NK-92 treated with Interleukin-12 subunit alpha and Interleukin-12 subunit beta, amount 100 ng/mL, for 24 hours (cell line): ENCODE measurements at regions not wholly inside any gene's neighbourhood (a gene's known extent, or its start where the extent isn't known, plus 50 kb on each side); places are given as distances from the start of the nearest gene placed in this dataset.
"Not testable (repeated sequence)": the region's sequence is repeated elsewhere in the genome, so short reads cannot be mapped to it uniquely, and the experiment has no call there.

Source experiments
- DNase-seq: peaks from one replicate; lab custom pipeline; 2025; lab: John Stamatoyannopoulos, UW

DNA sequence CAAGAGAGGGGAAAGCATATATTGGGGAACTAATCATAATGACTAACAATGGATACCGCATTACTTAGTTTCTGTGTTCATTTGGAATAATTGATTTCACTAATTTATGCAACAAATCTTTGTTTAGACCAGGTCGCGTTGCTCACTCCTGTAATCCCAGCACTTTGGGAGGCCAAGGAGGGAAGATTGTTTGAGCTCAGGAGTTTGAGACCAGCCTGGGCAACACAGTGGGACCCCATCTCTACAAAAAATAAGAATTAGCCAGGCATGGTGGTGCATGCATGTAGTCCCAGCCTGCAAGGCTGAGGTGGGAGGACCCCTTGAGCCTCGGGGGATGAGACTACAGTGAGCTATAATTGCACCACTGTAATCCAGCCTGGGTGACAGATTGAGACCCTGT lies 585.7 kb upstream of the CBLB start:
- no peak for DNase-seq

GRCh38 chr3:106457281-106458180 lies 588.7 kb upstream of the CBLB start:
- peak; percentile 19 for DNase-seq

DNA sequence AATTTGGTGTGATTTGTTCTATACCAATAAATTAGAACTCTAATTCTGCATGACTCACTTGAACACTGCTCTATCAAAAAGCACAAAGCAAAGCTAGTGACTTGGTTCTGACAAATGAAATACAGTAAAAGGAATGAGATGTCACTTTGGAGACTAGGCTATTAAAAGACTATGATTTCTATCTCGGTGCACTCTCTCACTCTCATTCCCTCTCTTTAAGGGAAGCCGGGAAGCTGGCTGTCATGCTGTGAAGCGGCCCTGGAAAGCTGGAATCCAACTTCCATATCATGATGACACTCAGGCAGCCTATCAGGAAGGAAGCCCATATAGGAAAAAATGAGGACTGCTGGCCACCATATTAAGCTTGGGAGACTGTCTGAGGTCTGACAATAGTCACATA lies 590.1 kb upstream of the CBLB start:
- DNase-seq: no peak

GRCh38 chr3:106466881-106467280 lies 598.1 kb upstream of the CBLB start:
- no peak for DNase-seq

GRCh38 chr3:106473576-106474475 lies 605.0 kb upstream of the CBLB start:
- no peak for DNase-seq

- no peak for DNase-seq
These were observed 613.6 kb upstream of the CBLB start for GRCh38 chr3:106482451-106482850.

DNA sequence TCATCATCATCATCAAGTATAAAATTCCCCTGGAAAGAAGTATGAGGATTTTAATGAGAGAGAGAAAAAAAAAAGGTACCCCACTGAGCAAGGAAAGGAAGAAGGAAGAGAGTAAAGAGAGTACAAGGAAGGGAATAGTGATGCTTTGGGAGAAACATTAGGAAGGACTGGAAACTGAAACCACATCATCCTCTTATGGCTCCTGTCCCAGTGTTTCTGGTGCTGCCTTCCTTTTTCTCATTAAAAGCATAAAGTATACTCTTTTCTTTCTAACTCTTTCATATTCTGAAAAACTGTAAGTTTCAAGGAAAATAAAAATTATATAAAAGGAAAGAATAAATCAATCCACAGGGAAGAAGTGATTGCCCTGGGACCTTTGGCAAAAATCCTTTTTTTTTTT lies 616.4 kb upstream of the CBLB start:
- DNase-seq: no peak

DNA sequence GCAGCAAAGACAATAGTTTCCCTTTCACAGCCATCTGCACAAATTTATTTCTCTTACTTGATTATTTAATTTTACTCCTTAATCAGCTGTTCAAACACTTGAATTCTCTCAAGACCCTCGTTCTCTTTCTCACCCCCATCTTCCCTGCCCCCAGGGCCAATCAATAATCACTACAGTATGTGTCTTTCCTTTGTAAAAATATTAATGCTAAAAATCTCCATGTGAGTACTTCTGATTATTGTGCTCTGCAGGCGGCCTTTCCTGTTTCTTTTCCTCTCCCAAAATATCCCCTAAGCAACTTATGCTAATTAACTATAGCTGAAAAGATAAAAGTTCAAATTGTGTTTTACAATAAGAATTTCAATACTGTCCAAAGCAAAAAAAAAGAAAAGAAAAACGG lies 617.0 kb upstream of the CBLB start:
- DNase-seq: no peak

- DNase-seq: not testable (repeated sequence)
These were observed 618.3 kb upstream of the CBLB start for GRCh38 chr3:106486945-106487639.

DNA sequence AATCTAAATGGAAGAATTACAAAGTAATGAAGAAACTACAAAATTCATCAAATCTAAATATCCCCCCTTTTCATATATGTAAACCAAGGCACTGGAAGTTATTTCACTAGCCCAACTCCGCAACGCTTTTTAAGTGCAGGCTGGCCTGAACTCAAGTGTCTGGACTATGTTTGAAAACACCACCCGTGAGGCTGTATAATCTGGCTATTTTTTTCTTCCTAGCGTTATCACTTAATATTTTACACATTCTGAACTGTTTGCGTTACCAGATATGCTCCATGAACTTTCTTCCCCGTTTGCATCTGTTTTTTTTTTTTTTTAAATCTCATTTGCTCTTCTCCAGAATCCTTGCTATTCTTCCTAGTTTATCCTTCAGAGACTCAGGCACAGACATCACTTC lies 619.5 kb upstream of the CBLB start:
- no peak for DNase-seq

- no peak for DNase-seq
These were observed 623.0 kb upstream of the CBLB start for GRCh38 chr3:106491796-106492195.

DNA sequence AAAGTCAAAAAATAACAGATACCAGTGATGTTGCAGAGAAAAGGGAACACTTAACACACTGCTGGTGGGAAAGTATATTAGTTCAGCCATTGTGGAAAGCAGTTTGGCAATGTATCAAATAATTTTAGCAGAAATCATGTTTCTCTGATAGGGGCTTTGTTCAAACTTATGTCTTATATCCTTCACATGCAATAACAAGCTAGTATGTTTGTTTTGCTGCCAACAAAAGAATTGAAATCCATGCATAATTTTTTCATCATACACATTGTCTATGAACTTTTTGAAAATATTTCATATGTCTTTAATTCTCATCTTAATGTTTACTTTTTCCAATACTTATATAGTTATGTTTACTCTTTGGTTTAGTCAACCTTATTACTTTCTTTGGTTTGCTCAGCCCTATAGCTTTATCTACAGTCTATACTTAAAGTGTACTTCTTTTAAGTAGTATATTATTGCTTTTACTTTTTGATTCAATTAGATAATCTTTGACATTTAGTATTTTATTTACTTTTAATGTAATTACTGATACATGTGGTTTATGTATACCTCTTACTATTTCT lies 639.6 kb upstream of the CBLB start:
- DNase-seq: no peak

DNA sequence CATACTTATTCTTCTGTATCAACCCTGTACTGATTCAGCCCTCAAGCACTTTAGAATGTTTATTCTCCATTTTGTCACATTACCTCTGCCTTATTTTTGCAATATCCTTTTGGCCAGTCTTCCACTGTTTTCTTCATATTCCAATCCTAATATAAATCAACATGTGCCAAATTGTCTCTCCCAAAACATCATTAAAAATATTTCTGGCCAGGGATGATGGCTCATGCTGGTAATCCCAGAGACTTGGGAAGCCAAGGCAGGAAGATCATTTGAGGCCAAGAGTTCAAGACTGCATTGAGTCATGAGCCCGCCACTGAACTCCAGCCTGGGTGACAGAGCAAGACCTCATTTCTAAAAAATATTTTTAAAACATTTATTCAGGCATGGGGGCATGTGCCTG lies 641.4 kb upstream of the CBLB start:
- DNase-seq: no peak

GRCh38 chr3:106512846-106513245 lies 644.0 kb upstream of the CBLB start:
- DNase-seq: no peak

DNA sequence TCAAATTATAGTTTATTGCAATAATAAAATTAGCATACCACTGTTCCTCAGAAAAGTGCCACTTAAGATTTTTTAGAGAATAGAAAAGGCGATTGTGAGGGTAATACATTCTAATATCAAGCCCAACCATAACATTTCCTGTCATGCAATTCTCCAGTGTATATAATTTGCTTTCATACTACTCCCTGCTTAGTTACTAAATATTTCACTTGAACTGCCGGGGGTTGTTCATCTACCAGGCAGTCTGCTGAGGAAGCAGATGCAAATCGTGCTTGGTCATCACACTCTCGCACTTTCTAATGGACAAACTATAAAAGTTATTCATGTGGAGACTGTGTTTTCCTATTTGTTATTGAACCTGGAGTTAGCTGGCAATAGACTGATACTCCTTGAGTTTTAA lies 645.6 kb upstream of the CBLB start:
- no peak for DNase-seq

DNA sequence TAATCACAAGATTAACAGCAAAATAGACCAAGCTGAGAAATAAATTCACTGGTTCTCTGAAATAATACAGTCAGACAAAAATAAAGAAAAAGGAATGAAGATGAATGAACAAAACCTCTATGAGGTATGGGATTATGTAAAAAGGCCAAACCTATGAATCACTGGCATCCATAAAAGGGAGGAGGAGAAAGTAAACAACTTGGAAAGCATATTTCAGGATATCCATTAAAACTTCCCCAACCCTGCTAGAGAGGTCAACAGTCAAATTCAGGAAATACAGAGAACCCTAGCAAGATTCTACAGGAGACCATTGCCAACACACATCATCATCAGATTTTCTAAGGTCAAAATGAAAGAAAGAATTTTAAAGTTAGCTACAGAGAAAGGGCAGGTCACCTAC lies 649.7 kb upstream of the CBLB start:
- no peak for DNase-seq

DNA sequence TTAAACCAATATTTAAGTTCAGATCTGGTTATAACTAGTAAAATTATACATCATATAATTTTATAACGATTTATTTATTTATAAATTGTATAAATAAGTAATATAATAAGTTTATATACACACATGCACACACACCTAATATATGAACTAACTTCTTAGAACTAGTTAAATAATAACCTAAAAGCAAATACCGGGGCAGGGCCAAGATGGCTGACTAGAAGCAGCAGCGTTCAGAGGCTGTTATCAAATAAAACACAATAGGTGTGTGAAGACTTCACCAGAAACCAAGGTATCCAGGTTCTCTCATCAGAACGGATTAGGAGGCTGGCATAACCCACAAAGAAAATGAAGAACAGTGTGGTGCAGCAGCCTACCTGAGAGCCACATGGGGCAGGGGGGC lies 653.6 kb upstream of the CBLB start:
- DNase-seq: no peak

GRCh38 chr3:106528932-106529331 lies 660.1 kb upstream of the CBLB start:
- no peak for DNase-seq

- no peak for DNase-seq
These were observed 660.9 kb upstream of the CBLB start for GRCh38 chr3:106529738-106530137.

- DNase-seq: no peak
These were observed 661.6 kb upstream of the CBLB start for GRCh38 chr3:106530367-106530766.

DNA sequence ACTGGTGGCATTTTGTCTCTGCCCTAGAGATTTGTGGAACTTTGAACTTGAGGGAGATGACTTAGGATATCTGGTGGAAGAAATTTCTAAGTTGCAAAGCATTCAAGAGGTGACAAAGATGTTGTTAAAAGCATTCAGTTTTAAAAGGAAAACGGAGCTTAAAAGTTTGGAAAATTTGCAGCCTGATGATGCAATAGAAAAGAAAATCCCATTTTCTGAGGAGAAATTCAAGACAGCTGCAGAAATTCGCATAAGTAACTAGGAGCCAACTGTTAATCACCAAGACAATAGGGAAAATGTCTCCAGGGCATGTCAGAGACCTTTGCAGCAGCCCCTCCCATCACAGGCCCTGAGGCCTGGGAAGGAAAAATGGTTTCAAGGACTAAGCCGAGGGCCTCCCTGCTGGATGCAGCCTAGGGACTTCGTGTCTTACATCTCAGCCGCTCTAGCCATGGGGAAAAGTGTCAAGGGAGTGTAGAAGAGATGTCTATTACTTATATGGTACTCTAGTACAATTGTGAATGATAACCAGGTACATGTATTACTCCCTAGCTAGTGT lies 663.0 kb upstream of the CBLB start:
- DNase-seq: not testable (repeated sequence)
